Hindlimb muscle (tissue), 1 donor: ENCODE measurements at regions not wholly inside any gene's neighbourhood (a gene's known extent, or its start where the extent isn't known, plus 50 kb on each side); places are given as distances from the start of the nearest gene placed in this dataset.
"Not testable (repeated sequence)": the region's sequence is repeated elsewhere in the genome, so short reads cannot be mapped to it uniquely, and the experiment has no call there.

Experiments used
- DNase-seq: peaks from one replicate; pipeline ENCODE4 v3.0.0-alpha.2; 2013

GRCh38 chr4:10893395-10893794, 208.8 kb upstream of the CLNK start:
- no peak for DNase-seq

GRCh38 chr4:10891866-10892265, 207.3 kb upstream of the CLNK start:
- DNase-seq: no peak

DNA sequence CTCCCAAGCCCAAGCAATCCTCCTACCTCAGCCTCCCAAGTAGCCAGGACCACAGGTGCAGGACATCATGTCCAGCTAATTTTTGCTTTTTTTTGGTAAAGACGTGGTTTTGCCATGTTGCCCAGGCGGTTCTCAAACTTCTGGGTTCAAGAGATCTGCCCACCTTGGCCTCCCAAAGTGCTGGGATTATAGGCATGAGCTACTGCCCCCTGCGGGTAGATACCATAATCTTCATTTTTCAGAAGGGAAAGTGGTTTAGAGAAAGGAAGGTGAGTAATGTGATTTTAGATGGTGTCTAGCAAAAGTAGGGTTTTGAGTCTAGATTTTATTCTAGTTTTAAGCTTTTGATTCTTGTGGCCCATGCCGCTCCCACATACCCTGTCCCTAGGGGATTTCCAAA, 205.3 kb upstream of the CLNK start:
- DNase-seq: no peak

GRCh38 chr4:10879411-10880110, 195.0 kb upstream of the CLNK start:
- no peak for DNase-seq

DNA sequence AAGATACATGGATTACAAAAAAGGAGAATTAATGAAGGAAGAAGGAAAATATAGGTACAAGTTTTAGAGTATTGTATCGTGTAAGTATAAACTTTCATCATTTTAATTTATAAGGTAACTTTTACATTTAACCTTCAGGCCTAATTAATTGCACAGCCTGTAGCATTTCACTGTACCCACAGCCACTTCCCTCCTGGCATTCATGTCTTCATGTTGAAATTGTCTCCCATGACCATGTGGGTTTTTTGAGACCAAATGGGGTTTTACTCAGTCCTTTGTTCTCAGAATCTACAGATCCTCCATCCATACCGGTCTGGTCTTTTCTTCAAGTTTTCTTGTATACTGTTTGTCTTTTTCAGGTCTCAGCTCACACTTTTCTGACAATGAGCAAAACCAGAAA, 194.3 kb upstream of the CLNK start:
- no peak for DNase-seq

GRCh38 chr4:10877076-10877475, 192.5 kb upstream of the CLNK start:
- DNase-seq: no peak

DNA sequence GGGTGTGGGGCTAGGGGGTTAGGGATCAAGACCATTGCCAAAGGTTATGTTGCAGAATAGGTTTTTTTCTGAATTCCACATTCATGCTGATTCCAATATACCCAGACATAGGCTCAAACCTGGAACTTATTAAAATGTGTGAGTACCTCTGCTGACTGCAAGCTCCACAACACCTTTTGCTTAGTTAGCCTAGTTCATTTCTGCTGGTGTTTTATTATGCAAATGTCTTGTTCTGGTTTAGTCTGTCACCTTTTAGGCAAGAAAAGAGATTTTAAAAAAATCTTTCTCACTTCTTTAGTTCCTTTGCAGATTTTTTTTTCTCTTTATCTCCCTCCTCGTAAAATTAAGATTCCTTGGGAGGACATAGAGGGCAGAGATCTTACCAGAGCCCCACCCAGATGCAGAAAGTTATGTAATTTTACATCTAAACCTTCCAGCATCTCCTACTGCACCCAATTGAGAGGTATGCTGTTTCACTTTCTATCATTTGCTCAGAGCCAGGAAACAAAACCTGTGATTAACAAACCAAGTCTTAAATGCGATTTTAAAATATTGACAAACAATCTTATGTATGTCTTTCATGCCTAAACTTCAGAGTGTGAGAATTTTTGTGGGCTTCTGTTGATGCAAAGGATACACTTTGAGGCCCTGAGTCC, 190.7 kb upstream of the CLNK start:
- no peak for DNase-seq

DNA sequence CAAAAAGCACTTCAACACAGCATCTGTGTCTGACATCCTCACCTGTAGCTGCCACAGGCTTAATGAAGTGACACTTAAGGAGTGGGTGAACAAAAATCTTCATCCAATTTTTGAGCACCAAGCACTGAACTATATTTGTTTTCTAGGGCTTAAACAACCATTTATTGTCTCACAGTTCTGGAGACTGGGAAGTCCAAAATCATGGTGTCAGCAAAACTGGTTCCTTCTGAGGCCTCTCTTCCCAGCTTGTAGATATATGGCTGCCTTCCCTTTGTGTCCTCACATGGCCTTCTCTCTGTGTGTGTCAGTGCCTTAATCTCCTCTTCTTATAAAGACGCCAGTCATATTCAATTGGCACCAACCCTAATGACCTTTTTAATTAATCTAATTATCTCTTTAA, 189.2 kb upstream of the CLNK start:
- no peak for DNase-seq

GRCh38 chr4:10872833-10873517, 188.4 kb upstream of the CLNK start:
- no peak for DNase-seq

DNA sequence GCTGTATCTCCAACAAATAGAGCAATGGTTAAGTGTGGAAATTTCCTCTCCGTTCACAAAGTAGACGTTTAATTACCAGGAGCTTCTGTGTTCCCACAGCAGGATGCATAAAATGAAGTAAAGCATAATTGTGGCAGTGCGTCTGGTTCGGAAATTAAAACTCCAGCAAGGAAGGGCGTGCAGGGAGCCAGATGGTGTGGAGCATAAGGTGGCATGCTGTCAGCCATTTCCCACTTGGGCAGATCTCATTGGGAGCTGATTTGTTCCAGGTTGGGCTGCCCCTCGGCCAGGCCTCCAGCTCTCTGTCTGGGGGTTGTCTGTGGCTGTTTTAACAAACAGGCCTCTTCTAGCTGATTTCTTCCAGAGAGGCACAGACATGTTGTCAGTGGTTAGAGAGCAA, 182.1 kb upstream of the CLNK start:
- no peak for DNase-seq

GRCh38 chr4:10861036-10861435, 176.5 kb upstream of the CLNK start:
- DNase-seq: no peak

- no peak for DNase-seq
Measured at GRCh38 chr4:10856271-10856782, 171.8 kb upstream of the CLNK start.

GRCh38 chr4:10853196-10853595, 168.6 kb upstream of the CLNK start:
- no peak for DNase-seq

- no peak for DNase-seq
Measured at GRCh38 chr4:10841697-10842096, 157.1 kb upstream of the CLNK start.

- DNase-seq: no peak
Measured at GRCh38 chr4:10837151-10837550, 152.6 kb upstream of the CLNK start.

DNA sequence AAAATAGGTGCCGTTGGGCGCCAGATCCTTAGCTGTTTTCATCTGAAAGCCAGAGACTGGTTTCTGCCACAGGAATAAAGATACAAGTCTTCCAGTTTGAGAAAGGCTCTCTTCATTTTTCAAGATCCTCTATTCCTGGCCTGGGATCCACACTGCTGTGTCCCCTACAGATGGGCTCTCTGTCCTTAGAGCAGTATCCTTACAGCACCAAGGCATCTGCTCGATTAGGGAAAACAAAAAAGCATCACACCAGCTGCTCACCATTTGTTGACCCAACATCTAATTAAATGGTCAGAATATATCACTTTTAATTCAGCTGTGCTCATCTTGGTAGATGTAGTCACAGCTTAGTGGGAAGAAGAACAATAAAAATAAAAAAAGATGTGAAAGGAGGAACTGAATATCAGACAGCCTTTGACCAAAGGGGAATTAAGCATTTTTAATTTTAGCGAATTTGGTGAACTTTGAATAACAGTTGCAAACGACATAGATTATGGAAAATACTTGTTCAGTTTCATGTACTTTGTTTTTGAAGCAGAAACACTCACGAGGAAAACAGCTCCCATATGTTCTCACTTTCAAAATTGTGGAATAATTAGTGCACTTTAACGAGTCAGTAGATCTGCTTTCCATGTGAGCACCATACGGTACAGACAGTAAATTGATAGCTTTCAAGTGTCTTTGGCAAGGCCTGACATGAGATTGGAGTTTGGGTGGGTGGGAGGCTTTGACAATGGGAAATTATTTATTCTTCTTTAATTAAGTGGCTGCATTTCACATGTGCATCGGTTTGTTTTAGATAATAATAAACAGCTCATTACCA, 148.4 kb upstream of the CLNK start:
- no peak for DNase-seq

- DNase-seq: no peak
Measured at GRCh38 chr4:10831727-10832408, 147.3 kb upstream of the CLNK start.

DNA sequence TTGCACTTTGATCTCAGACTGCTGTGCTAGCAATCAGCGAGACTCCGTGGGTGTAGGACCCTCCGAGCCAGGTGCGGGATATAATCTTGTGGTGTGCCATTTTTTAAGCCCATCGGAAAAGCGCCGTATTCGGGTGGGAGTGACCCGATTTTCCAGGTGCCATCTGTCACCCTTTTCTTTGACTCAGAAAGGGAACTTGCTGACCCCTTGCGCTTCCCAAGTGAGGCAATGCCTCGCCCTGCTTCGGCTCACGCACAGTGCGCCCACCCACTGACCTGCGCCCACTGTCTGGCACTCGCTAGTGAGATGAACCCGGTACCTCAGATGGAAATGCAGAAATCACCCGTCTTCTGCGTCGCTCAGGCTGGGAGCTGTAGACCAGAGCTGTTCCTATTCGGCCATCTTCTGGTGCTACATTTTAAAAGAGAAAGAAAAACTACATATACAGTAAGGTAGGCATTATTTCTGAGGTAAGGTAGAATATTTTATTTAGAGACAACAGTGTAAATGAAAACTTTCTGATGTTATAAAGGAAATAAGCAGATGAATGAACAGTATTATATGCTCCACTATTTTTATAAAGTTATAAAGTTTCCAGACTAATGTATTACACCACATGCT, 144.5 kb upstream of the CLNK start:
- DNase-seq: not testable (repeated sequence)

- DNase-seq: no peak
Measured at GRCh38 chr4:10821826-10822225, 137.3 kb upstream of the CLNK start.

DNA sequence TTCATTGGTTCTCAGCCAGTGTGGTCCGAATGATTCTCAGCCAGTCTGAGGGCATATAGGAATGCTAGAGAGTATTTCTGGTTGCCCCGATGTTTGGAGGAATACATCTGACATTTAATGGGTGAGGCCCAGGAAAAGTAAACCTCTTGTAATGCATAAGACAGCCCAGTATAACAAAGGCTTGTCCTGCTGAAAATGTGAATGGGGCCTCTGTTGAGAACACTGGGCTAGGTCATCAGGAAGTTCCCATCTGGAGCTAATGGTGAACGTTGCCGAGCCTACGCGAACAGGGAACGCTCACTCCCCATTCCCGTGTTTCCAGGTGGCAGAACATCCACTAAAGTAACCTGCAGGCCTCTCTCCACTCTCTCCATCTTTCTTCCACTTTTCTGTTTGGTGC, 132.0 kb upstream of the CLNK start:
- no peak for DNase-seq

DNA sequence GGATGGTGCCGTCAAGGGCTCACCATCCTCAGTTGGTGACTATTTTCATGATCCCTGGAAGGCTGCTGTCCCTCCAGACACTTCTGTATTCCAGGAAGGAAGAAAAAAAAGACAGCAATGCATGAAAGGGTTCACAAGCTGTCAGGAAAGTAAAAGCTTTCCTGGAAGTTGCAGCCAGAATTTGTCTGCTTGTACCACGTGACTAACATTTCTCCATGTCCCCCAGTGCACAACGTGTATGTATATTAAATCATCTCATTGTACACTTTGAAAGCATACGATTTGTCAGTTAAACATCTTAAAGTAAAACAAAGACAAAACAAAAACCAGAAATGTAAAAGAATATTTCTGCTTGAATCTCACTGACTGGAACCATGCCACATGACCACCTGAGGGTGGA, 127.4 kb upstream of the CLNK start:
- DNase-seq: peak; percentile 29

GRCh38 chr4:10810411-10810810, 125.8 kb upstream of the CLNK start:
- DNase-seq: no peak
